T-helper 9 cell (primary cell): ENCODE measurements at regions not wholly inside any gene's neighbourhood (a gene's known extent, or its start where the extent isn't known, plus 50 kb on each side); places are given as distances from the start of the nearest gene placed in this dataset.

ENCODE experiments used
- DNase-seq: peaks from one replicate; pipeline ENCODE4 v3.0.0-alpha.2; 2020

DNA sequence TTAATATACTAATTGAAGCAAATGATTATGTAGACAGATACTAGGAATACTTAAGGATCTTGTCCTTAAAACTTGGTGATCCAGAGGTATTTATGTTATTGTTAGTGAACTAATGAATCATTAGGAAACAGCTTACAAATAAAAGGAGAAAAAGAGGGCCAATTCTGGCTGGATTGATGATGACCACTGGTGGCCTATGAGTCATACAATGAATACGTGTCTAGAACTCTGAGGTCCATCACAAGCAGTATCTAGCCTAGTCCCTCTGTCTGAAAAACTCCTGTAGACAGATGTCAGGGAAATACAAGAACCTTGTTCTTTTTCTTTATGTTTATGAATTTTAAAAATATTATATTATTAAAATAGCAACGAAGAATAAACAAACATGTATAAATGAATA, 51.7 kb upstream of the RTL1 start:
- DNase-seq = no peak

DNA sequence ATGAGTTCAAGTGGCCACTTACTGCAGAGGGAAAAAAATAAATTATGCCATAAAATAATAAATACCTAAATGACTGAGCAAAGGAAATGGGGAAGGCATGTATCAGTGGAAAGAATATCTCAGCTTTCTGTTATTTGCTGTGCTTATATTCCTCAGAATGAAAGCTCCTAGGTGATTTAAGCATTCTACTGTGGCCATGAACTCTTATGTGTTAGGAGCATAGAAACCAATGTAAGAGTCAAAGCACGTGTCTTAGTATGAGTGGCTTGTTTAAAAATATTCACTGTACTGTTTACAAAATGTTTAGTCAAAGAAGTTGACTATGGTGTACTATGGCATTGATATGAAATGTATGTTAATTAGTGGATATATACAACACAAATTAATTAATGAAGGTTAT, 59.0 kb upstream of the RTL1 start:
- no peak for DNase-seq

DNA sequence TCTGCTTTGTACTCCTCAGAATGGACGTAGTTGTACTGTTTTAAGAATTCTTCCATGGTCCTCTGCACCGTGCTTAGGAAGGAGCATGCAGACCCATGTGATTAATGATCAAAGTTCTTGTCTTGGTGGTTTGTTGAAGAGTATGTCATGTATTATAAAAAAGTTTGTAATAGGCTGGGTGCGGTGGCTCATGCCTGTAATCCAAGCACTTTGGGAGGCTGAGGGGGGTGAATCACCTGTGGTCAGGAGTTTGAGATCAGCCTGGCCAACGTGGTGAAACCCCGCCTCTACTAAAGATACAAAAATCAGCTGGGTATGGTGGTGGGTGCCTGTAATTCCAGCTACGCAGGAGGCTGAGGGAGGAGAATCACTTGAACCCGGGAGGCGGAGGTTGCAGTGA, 61.8 kb upstream of the RTL1 start:
- DNase-seq = no peak

DNA sequence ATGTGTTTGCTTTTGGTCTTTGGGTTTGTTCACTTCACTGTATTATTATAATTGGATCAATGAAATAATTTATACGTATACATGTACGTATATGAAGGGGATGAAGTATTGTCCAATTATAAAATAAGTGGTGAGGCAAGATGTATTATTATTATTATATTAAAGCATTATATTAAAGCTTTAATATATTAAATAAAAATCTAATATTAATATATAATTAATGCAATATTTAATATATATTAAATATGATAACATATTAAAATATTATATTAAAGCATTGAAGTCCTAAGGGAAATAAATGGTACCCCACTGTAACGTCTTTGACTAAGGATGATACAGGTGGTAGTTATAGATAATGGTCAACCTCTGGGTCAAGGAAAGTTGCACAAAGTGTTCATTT, 63.7 kb upstream of the RTL1 start:
- no peak for DNase-seq

DNA sequence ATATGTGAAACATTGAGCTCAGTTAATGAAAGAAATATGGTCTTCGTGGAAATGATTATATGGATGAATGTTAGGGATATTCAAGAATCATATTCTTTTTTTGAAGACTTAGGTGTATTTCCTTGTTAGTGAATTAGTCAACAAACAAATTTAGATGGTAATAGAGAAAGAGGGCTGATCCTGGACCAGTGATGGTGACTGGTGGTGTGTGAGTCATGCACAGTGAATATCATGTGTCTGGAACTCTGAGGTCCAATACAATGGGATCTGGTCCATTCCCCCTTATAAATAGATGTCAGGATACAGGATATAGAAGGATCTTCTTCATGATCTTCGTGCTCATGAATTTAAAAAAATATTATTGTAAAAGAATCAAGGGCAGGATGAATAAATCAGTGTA, 64.4 kb upstream of the RTL1 start:
- DNase-seq = no peak

DNA sequence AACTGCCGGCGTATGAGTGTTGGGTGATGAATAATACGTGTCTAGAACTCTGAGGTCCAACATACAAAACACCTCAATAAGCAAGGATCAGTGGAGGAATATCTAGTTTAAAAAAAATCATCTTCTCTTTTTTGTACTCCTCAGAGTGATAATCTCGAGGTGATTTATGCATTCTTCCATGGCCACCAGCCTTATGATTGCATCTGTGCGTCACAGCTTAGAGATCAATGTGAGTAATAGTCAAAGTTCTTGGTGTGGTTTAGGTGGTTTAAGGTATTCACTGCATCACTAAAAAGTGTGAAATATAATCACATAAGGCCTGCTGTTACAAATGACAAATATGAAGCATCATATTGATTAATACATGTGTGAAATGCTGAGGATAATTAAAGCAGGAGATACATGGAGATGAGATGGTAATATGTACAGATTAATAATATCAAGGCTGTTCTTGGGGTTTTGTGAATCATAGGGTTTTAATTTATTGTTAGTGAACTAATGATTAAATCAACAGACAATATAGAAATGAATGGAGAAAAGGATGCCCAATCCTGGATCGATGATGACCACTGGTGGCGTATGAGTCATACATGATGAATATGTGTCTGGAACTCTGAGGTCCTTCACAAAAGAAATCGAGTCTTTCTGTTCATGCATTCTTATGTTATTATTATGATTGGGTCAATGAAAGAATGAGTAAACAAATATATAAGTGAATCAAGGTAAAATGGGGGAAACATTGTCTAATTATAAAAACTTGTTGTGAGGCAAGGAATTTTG, 68.8 kb upstream of the RTL1 start:
- DNase-seq = no peak

DNA sequence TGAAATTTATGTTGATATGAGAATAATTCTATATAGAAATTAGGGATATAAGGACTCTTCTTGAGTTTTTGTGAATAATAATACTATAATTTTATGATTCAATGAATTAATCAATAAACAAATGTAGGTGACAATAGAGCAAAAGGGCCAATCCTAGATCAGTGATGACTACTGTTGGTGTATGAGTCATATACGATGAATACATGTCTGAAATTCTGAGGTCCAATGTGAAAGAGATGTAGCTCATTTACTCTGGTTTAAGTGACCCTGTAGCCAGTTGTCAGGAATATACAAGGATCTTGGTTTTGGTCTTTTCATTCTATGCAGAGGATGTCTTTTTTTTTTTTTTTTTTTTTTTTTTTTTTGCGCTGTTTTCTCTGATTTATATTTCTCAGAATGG, 72.1 kb upstream of the RTL1 start:
- no peak for DNase-seq

DNA sequence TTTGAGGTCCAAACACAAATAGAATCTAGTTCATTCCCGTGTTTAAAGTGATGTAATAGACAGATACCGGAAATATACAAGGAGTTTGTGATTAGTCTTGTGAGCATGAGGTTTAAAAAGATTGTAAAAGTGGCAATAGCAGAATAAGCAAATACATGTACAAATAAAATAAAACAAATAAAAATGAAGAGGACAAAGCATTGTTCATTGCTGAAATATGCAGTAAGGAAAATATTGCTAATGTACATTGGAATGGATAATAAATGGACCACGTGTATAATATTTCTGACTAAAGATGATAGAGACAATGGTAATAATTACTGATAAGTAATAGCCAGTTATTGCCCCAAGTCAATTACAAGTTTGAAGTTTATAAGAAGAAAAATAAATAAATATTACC, 75.6 kb upstream of the RTL1 start:
- DNase-seq = no peak

DNA sequence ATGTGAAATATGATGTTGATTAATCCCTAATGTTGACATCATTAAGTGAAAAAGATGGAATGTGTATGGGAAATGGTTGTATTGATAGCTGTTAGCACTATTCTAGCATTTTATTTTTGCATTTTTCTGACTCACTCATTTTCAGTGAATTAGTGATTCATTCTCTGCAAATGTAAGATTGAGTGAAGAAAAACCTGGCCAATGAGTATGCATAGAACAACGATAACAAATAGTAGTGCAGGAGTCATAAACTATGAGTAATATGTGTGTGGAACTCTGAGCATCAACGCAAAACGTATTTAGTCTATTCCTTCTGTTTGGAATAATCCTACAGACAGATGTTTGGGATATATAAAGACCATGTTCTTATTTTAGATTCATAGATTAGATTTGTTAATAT, 76.3 kb upstream of the RTL1 start:
- DNase-seq = no peak

DNA sequence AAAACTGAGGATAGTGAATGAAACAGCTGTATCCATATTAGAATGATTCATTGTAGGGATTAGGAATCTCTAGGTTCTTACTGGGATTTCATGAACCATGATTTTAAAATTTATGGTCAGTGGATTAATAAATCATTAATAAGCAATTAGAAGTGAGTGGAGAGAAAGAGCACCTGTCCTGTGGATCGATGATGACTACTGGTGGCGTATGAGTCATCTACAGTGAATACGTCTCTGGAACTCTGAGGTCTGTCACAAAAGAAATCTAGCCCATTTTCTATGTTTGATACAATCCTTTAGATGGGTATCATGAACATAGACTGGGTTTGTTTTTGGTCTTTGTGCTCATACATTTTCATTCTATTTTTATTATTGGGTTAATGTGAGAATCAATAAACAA, 77.3 kb upstream of the RTL1 start:
- no peak for DNase-seq

DNA sequence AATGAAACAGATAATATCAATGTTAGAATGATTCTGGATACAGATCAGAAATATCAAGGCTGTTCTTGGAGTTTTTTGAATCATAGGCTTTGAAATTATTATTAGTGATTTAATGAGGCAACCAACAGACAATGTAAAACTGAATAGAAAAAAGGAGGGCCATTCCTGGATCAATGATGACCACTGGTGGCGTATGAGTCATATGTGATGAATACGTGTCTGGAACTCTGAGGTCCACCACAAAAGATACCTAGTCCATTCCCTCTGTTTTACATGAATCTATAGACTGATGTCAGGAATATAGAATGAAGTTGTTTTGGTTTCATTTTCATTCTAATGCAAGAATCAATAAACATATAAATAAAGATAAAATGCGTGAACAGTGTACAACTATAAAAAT, 78.3 kb upstream of the RTL1 start:
- DNase-seq = no peak

DNA sequence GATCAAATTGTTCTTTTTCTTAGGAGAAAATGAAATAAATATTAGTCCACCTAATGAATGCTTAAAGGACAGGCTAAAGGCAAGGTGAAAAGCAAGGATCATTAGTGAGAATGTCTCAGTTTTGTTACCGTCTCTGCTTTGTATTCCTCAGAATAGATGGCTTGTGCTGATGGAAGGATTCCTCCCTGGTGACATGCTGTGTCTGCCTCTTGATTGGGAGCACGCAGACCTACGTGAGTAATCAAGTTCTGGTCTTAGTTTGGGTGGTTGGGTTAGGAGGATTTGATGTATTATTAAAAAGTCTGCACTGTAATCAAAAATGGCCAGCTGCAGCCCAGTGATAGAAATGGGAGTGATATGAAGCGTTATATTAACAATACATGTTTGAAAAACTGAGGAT, 78.8 kb upstream of the RTL1 start:
- DNase-seq = no peak

DNA sequence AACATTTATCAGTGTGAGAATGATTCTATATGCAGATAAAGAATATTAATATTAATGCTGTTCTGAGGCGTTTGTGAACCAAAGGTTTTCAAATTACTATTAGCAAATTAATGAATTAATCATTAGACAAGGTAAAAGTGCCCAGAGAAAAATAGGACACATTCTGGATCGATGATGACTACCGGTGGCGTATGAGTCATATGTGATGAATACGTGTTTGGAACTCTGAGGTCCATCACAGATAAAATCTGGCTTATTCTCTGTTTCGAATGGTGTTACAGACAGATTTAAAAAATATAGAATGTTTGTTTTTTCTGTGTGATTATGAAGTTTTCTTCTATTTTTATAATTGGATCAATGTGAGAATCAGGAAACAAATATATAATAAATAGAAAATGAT, 79.2 kb upstream of the RTL1 start:
- no peak for DNase-seq

DNA sequence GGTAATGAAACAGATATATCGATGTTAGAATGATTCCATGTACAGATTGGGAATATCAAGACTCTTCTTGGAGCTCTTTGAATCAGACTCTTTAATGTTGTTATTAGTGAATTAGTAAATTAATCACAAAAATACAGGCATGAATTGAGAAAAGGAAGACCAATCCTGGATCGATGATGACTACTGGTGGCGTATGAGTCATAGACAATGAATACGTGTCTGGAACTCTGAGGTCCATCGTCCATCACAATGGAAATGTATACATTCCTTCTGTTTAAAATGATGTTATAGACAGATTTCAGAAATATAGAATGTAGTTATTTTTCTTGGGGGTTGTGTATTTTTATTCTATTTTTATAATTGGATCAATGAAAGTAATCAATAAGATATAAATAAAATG, 80.2 kb upstream of the RTL1 start:
- DNase-seq = no peak

DNA sequence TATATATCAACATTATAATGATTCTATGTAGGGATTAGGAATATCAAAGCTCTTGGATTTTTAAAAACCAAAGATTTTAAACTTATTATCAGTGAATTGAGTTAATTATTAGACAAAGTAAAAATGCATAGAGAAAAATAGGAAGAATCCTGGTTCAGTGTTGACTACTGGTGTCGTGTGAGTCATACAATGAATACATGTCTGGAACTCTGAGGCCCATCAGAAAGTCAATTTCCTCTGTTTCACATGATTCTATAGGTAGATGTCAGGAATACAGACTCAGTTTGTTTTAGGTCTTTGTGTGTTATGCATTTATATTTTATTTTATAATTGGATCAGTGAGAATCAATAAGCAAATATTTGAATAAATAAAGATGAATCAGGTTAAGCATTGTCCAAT, 84.5 kb upstream of the RTL1 start:
- no peak for DNase-seq

DNA sequence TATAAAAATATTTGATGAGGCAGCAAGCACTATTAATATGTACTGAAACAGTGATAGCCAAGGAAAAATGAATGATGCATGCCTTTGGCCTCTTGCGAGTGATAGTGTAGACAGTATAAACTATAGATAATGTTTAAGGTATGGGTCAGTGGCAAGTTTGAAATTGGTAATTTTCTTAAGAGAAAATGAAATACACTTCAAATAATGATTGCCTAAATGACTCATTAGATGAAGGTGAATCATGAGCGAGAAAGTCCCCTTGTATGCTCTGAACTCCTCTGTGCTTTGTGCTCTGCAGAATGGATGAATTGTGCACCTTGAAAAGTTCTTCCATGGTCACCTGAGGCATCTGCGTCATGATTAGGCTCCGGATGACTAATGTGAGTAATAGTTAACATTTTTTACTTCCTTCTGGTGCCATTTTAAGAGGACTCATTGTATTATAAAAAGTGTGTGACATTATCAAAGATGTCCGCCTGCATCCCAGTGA, 84.9 kb upstream of the RTL1 start:
- no peak for DNase-seq

DNA sequence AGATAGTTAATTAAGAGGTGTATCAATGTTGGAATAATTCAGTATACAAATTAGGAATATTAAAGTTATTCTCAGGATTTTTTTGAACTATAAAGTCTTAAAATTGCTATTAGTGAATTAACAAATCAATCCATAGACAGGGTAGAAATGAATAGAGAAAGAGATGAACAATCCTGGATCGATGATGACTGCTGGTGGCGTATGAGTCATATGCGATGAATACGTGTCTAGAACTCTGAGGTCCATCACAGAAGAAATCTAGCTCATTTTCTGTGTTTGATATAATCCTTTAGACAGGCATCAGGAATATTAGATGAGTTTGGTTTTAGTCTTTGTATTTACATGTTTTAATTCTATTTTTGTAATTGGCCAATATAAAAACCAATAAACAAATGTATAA, 85.4 kb upstream of the RTL1 start:
- DNase-seq = no peak

DNA sequence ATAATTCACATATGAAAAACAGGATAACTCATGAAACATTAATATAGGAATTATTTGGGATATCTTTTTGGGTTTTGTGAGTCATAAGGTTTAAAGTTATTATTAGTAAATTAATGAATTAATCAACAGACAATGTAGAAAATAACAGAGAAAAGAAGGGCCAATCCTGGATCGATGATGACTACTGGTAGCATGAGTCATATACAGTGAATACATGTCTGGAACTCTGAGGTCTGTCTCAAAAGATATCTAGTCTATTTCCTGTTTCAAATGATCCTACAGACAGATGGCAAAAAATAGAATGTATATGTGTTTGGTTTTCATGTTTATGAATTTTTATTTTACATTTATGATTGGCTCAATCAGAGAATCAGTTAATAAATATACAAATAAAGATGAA, 86.4 kb upstream of the RTL1 start:
- no peak for DNase-seq

DNA sequence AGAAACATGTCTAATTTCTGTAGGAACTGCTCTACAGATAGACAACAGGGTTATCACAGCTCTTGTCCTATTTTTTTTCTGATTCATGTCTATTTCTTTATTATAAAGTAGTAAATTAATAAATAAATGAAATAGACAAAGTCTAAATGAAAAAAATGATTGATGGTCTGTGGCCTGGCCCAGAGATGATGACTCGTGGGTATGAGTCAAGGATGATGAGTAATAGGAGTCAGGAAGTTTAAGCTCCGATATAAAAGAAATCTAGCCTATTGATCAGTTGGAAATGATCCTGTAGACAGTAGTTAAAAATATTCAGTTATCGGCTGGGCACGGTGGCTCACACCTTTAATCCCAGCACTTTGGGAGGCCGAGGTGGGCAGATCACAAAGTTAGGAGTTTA, 90.6 kb upstream of the RTL1 start:
- no peak for DNase-seq

DNA sequence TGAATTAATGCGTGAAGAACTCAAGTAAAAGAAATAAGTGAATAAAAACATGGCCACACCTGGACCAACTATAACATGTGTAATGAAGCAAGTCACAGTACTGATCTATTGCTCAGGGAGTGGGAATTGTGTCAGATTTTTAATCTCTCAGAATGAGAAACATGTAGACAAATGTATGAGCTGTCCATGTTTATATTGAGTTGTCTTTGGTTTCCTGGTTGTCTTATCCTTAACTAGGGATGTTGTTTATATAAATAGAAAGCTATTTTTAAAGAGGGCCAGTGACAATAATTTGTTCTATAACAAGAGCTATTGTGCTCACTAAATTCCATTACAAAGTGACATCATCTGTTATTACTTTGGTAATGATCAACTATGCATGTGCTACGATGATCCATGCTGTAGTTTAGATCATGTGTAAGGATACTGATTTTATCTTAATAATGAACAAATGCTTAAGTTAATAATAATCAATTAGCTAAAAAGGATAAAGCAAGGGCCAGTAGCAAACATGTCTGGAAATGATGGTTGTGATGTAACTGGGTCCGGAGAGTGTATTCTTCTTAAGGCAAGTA, 91.3 kb upstream of the RTL1 start:
- DNase-seq = no peak

DNA sequence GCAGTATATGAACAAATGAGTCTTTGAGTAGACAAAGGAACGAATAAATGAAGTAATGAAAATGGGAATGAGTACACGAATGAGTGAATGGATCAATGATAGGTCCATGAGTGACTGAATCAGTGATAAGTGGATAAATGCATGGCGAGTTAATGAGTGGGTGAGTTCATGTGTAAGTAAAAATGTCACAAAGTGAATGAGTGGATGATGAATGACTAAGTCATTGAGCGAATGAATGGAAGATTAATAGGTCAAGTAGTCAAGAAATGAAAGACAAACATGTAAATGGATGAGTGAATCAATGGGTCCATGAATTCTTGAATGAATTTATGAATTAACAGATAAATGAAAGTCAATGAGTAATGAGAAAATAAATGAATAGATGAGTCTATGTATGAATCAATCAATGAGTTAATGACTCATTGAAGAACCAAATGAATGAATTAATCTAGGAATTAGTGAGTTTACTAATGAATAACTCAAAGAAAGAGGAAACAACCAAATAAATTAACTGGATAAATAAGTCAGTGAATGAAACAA, 97.3 kb upstream of the RTL1 start:
- DNase-seq = no peak

DNA sequence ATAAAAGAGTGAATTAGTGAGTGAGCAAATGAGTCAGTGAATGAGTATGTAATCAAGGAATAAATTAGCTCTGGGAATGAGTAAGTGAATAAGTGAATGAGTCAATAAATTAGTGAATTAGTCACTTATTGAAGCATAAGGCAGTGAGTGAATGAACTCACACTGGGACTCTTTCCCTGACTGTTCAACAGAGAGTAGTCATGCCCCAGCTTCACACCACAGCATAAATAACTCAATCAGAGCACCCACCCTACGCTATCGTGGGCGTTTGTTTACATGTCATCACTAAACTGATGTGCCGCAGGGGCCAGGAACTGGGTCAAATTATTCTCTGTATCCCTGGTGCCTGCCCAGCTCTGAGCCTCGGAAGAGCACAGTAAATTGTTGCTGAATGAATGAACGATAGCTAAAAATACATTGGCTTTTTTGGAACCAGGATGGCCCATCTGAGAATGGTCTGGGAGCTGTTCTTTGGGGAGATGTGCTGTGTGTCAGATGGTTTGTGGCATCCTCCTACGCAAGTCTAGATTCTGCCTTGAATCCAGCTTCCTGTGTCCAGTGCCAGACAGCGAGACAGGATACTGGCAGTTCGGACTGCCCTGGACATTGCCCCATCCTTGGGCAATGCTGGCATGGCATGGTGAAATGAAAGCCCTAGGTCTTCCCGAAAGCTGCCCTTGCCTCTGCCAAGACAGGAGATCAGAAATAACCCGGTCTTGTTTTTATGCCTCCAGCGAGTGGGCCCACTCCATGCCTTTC, 98.0 kb upstream of the RTL1 start:
- DNase-seq = no peak

DNA sequence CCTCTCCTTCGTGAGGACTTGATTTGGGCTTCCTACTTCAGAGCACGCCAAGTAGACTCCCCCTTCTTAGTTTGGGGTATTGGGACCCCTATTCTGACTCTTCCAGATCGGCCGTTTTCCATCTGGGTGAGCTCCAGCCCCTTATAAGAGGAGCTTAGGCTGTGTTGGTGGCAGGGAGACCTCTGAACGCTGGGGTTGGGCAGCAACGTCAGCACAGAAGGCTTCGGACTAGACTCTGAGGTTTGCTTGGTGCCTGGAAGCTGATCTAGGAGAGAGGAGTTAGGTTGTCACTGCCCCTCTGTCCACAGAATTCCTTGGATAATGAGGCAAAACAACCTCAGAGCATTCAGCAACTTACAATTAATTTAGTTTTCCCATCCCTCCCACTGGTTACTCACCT, 99.2 kb upstream of the RTL1 start:
- DNase-seq = no peak

DNA sequence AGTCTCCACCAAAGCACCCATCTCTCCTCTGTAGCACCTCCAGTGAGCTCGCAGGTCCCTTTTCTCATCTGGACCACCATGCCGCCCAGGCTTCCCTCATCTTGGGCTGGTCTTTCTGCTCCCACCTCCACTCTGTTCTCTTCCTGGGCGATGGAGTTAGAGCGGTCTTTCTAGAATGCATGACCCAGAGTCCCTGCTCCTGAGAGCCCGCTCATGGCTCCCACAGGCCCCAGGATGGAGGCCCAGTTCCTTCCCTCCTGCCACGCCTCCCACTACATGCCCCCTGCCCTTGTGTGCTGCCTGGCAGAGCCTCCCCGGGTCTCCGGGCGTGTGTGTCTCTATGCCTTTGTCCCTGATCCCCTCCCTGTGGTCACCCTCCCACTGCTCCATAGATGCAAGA, 100.7 kb upstream of the RTL1 start:
- DNase-seq = no peak
